ENCODE measurements at regions not wholly inside any gene's neighbourhood (a gene's known extent, or its start where the extent isn't known, plus 50 kb on each side); places are given as distances from the start of the nearest gene placed in this dataset.

DNA sequence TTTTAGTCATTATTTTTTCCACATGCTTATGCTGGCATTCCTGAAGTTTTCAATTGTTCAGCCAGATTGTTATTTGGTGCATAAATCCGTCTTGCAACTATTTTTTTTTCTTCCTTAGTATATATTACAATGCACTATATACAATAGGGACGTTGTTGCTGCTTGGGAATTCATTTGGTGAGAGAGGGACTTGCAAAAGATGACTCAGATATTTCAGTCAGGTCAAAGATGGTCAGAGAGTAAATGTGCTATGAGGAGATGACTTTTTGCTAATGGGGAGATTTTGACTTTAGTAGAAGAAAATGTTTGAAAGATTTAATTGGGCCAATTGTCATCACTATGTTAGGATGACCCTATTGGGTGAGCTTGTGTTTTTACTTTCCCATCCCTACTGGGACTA is 348.4 kb upstream of the MTPN start:
- TF ChIP-seq, protein P1, sequence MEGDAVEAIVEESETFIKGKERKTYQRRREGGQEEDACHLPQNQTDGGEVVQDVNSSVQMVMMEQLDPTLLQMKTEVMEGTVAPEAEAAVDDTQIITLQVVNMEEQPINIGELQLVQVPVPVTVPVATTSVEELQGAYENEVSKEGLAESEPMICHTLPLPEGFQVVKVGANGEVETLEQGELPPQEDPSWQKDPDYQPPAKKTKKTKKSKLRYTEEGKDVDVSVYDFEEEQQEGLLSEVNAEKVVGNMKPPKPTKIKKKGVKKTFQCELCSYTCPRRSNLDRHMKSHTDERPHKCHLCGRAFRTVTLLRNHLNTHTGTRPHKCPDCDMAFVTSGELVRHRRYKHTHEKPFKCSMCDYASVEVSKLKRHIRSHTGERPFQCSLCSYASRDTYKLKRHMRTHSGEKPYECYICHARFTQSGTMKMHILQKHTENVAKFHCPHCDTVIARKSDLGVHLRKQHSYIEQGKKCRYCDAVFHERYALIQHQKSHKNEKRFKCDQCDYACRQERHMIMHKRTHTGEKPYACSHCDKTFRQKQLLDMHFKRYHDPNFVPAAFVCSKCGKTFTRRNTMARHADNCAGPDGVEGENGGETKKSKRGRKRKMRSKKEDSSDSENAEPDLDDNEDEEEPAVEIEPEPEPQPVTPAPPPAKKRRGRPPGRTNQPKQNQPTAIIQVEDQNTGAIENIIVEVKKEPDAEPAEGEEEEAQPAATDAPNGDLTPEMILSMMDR (IDR thresholded peaks at IDR 0.05), result no peak
- no peak for TF ChIP-seq POLR2A (IDR thresholded peaks at IDR 0.05)

Measured in sigmoid colon (tissue), 3 donors.